GM18873 (cell line): ENCODE measurements at regions not wholly inside any gene's neighbourhood (a gene's known extent, or its start where the extent isn't known, plus 50 kb on each side); places are given as distances from the start of the nearest gene placed in this dataset.
"Not testable (repeated sequence)": the region's sequence is repeated elsewhere in the genome, so short reads cannot be mapped to it uniquely, and the experiment has no call there.

Experiments used
- ATAC-seq: cut with Tn5 transposase; IDR thresholded peaks from one replicate; pipeline ENCODE4 v1.9.1; 2021; ENCODE audit warnings: mild to moderate bottlenecking, moderate library complexity, moderate number of reproducible peaks; ENCODE audit not compliant: unreplicated experiment, low FRiP score

DNA sequence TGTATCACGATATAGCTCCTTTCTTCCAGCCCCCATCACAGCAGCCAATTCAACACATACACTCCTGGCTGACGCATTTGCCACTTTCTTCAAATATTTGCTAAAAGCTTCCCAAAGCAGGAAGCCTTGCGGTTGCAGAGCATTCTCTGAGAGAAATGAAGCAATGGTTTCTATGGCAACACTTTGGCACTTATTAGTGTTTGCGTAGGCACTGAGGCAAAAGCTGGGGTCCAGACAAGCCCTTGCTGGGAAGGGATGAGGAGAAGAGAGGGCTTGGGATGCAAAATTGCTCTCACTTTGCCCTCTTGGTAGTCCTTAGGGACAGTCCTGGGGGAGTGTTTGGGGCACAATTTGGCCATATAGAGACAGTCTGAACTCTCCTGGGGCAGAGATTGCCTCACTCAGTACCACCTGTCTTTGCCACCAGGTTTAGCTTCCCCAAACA lies 55.0 kb upstream of the PAK3 start:
- ATAC-seq = no peak

GRCh38 chrX:111040377-111041017 lies 55.5 kb upstream of the PAK3 start:
- ATAC-seq = no peak

- ATAC-seq = no peak
Measured at GRCh38 chrX:111039606-111040005, 56.4 kb upstream of the PAK3 start.

GRCh38 chrX:111035991-111036390 lies 60.0 kb upstream of the PAK3 start:
- ATAC-seq = no peak

GRCh38 chrX:111035256-111035655 lies 60.7 kb upstream of the PAK3 start:
- ATAC-seq = no peak

DNA sequence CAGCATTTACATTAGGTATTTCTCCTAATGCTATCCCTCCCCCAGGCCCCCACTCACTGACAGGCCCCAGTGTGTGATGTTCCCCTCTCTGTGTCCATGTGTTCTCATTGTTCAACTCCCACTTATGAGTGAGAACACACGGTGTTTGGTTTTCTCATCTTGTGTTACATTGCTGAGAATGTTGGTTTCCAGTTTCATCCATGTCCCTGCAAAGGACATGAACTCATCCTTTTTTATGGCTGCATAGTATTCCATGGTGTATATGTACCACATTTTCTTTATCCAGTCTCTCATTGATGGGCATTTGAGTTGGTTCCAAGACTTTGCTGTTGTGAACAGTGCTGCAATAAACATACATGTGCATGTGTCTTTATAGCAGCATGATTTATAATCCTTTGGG lies 73.0 kb upstream of the PAK3 start:
- not testable (repeated sequence) for ATAC-seq

DNA sequence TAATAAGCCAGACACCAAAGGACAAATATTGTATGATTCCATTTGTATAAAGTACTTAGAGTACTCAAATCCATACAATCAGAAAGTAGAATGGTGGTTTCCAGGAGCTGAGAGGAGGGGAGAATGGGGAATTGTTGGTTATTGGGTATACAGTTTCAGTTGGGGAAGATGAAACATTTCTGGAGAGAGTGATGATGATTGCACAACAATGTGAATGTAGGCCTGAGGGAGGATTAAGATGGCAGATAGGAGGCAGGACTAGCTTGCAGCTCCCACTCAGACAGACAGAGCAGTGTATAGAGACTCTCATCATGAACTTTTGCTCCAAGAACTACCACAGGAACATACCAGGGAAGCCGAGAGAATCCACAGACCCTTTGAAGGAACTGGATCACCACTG lies 75.7 kb upstream of the PAK3 start:
- no peak for ATAC-seq

DNA sequence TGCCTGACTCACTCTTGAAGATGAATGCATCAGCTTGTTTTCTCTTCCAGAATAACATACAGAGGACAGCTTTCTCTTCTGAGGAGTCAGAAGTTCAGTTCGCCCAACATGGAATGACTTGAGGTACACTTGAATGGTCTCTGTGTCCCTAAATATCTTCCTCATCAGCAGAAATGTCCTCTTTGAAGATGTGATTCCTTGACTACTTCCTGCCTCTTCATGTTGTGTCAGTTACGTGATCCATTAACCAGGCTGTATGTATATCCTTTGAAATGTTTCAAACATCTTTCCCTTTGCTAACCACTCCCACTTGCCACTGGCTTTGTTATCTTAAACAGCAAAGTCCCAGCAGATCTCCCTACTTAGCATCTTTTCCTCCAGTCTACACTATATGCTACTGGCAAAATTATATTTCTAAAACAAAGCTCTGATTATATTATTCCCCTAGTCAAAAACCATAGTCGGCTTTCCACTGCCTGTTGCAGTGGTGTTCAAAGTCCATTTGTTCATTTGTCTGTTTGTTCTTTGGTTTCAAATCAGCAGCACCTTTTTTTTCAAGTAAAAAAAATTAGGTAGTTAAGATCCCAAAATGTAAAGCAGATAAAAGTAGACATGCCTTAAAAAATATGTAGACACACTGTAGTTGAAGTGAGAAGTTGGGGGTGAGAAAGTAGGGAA lies 82.1 kb upstream of the PAK3 start:
- ATAC-seq = no peak

DNA sequence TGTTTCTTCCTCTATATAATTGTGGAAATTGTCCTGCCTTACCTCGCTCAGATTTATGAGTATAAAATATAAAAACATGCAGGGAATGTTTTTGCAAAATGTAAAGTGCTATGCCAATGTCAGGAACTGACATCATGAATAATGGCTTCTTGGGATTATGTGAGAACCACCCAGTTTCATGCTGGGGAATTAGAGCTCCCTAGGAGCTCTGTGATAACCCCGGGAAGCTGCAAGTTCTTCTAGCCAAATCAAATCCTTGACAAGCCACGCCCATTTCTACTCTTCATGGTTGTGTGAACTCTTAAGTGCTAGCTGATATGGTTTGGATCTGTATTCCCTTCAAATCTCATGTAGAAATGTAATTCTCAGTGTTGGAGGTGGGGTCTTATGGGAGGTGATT lies 85.9 kb upstream of the PAK3 start:
- no peak for ATAC-seq

GRCh38 chrX:111009256-111009655 lies 86.7 kb upstream of the PAK3 start:
- ATAC-seq = no peak

DNA sequence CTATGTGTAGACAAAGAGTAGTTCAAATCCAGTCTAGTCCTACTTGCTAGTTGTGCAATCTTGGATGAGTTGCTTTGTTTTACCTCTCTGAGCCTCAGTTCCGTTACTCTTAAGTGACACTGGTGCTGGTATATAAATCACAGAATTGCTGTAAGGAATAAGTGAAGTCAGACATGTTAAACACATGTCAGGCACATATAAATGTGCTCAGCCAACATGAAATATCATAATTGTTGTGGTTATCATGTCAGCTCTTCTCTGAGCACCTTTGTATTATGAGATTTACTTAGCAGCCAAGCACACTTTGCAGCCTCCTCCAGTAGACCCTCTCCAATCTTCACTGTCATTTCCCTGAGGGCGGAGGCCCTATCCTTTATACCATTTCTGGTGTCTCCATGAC lies 87.9 kb upstream of the PAK3 start:
- no peak for ATAC-seq

DNA sequence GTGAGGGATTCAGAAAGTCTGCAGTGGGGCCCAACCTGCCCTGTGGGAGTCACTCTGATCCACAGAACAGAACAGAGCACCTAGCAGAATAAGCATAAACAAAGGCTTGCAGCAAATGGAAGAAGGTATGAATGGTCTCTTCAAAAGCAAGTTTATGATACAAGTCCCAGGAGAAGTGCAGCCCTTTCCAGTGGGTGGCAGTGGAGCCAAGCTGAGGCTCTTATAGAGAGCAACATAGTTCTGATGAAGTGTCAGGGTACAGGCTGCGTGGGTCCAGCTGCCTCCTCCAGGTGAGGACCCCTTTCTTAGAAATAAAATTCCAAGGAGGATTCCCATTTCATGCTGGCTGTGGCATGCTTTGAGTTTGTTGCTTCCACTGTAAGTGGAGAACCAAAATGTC lies 88.8 kb upstream of the PAK3 start:
- no peak for ATAC-seq

DNA sequence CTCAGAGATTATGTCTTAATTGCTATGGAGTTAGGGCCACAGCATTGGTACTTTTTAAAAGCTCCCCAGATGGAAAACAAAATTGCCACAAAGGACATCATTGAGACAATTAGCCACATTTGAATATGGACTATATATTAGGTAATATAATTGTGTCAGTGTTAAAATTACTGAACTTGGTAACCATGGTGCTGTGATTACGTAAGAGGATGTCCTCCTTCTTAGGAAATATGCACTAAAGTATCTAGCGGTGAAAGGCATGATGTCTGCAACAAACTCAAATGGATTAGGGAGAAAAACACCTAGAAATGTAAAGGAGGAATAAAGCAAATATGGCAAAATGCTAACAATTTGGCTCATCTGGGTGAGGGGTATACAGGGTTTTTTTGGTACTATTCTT lies 89.9 kb upstream of the PAK3 start:
- ATAC-seq = no peak

DNA sequence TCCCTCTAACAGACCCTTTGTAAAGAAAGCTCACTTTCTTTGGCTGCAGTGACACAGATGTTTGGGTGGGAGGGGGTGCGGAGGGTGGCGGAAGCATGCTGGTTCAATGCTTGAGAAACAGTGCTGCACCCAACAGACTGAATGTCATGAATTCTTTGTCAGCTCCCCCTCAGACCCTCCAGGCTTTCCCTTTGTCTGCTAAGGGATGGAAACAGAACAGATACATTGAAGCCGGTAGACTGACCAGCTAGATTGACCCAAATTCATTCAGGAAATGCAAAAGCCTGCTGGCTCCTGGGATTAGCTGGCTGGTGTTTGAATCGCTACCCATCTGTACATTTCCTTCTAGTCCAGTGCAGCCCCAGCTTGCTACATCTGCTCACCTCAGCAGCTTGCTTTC lies 90.8 kb upstream of the PAK3 start:
- no peak for ATAC-seq

- no peak for ATAC-seq
Measured at GRCh38 chrX:111003118-111003517, 92.9 kb upstream of the PAK3 start.

- no peak for ATAC-seq
Measured at GRCh38 chrX:110992611-110993010, 103.4 kb upstream of the PAK3 start.

GRCh38 chrX:110989869-110990268 lies 106.1 kb upstream of the PAK3 start:
- no peak for ATAC-seq

DNA sequence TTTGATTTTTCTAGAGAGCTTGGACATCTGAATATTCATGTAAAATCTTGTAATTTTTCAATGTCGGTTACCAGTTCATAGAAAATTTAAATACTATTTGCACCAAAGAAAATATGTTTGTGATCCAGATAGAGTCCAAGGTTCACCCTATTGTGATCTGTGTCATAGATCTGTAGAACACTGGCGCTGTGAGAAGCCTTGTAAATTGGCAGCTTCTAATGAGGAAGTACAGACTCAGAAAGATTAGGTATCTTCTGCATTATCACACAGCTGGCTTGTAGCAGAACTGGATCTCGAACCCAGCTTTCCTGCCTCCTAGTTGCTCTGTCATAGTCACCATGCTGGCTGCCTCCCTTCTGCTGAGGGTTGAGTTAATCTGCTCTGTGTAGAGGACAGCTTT lies 106.5 kb upstream of the PAK3 start:
- ATAC-seq = no peak

DNA sequence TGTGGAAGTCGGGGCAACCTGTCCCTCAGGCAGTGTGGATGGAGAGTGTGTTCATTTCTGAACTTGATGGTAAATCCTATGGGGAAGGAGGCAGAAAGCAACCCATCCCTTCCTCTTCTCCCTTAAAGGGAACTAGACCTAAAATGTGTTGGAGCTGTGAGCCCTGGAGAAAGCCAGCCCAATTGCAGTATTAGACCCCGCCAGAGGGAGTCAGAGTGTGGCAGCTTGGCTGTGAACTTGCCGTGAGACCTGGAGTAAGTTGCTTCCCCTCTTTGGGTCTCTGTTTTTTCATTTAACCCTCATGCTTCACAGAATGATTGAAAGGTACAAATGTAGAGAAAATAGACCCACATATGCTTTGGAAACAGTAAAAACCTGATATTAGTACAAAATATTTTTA lies 108.7 kb upstream of the PAK3 start:
- ATAC-seq = no peak

DNA sequence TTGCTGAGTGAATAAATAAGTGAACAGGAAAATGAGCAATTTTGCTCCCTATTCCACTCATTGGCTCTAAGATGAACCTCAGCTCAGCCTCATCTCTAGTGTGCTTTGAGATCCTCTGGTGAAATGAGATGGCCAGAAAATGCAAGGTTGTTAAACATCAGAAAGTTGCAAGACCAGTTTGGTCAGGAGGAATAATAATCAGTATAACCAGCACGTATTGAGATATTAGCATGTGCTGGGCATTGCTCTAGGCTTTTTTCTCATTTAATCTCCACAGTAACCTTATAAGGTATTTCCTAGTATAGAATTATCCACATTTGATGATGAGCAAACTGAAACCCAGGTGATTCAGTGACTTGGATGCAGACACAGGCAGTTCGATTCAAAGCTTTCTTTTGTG lies 110.5 kb upstream of the PAK3 start:
- ATAC-seq = no peak

DNA sequence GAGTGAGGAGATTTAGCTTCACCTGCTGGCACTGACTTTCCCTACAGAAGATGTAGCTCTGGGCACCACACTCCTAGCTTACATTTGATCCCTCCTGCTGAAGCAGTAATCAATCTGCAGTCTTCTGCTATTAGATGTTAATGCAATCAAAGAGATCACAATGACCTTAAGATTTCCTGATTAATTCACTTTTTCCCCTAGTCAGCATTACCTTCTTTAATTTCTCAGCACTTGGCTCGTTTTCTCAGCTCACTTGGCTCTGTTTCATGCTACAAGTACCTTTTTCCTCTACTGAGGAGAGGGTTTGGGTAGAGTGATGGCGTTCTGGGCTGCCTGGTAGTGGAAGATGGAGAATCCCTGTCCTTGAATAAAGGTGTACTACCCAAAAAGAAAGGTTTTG lies 113.0 kb upstream of the PAK3 start:
- ATAC-seq = no peak

- ATAC-seq = no peak
Measured at GRCh38 chrX:110966839-110967238, 129.2 kb upstream of the PAK3 start.

GRCh38 chrX:110966091-110966454 lies 129.9 kb upstream of the PAK3 start:
- no peak for ATAC-seq
